ENCODE measurements at regions not wholly inside any gene's neighbourhood (a gene's known extent, or its start where the extent isn't known, plus 50 kb on each side); places are given as distances from the start of the nearest gene placed in this dataset.

- TF ChIP-seq EZH2 (IDR thresholded peaks at IDR 0.05; ENCODE audit: borderline replicate concordance, low read length) (no peak), CTCF (IDR thresholded peaks at IDR 0.05; ENCODE audit: low read length) (no peak)
Observed at GRCh38 chr11:131253142-131253655, 117.2 kb upstream of the NTM start.

Data from OCI-LY1 (cell line).